ENCODE measurements at regions not wholly inside any gene's neighbourhood (a gene's known extent, or its start where the extent isn't known, plus 50 kb on each side); places are given as distances from the start of the nearest gene placed in this dataset.

- TF ChIP-seq E2F6 (IDR thresholded peaks at IDR 0.05) (no peak), JUND (IDR thresholded peaks at IDR 0.05; ENCODE audit: low read length) (no peak), CHD2 (IDR thresholded peaks at IDR 0.05; ENCODE audit: low read length) (no peak), EZH2 (IDR thresholded peaks at IDR 0.05; ENCODE audit: low read depth, low read length, severe bottlenecking) (no peak), ASH2L (IDR thresholded peaks at IDR 0.05; ENCODE audit: low read length) (no peak), EGR1 (IDR thresholded peaks at IDR 0.05; ENCODE audit: borderline replicate concordance, low read depth, low read length) (no peak), RFX5 (IDR thresholded peaks at IDR 0.05; ENCODE audit: borderline replicate concordance, low read depth, low read length) (no peak)
Observed at GRCh38 chr5:174617285-174617684, 107.1 kb upstream of the MSX2 start (continued).
